ENCODE measurements at regions not wholly inside any gene's neighbourhood (a gene's known extent, or its start where the extent isn't known, plus 50 kb on each side); places are given as distances from the start of the nearest gene placed in this dataset.
"Not testable (repeated sequence)": the region's sequence is repeated elsewhere in the genome, so short reads cannot be mapped to it uniquely, and the experiment has no call there.

GRCh38 chrX:133483771-133484170 is 68.5 kb upstream of the GPC4 start:
- intact Hi-C loops (cut with DNase I); ATAC-seq; DNase-seq: not testable (repeated sequence)

- ATAC-seq (no peak), DNase-seq (no peak)
- intact Hi-C loops (cut with DNase I): no loop called here
Observed at GRCh38 chrX:133482056-133482952, 67.0 kb upstream of the GPC4 start.

GRCh38 chrX:133477986-133478385 is 62.7 kb upstream of the GPC4 start:
- no peak for DNase-seq
- ATAC-seq: no peak
- intact Hi-C loops (cut with DNase I): no loop called here

- ATAC-seq (peak in 1 of 2 donors; percentile 34), DNase-seq (no peak)
- intact Hi-C loops (cut with DNase I): no loop called here
Observed at GRCh38 chrX:133475953-133476352, 60.7 kb upstream of the GPC4 start.

- intact Hi-C loops (cut with DNase I): no loop called here
- ATAC-seq (peak; percentile 59 to 76), DNase-seq (no peak)
Observed at GRCh38 chrX:133475521-133475920, 60.2 kb upstream of the GPC4 start.

GRCh38 chrX:133474574-133474973 is 59.3 kb upstream of the GPC4 start:
- DNase-seq (no peak), ATAC-seq (no peak)
- intact Hi-C loops (cut with DNase I): no loop called here

- no peak for ATAC-seq
- DNase-seq: no peak
- intact Hi-C loops (cut with DNase I): no loop called here
Observed at GRCh38 chrX:133473451-133473850, 58.2 kb upstream of the GPC4 start.

GRCh38 chrX:133468051-133468450 is 52.8 kb upstream of the GPC4 start:
- intact Hi-C loops (cut with DNase I): no loop called here
- ATAC-seq (no peak), DNase-seq (no peak)

GRCh38 chrX:133465254-133465653 is 50.0 kb upstream of the GPC4 start:
- DNase-seq (no peak), ATAC-seq (no peak)
- intact Hi-C loops (cut with DNase I): no loop called here

Measured in left cardiac atrium (tissue), 4 donors.